ENCODE measurements at regions not wholly inside any gene's neighbourhood (a gene's known extent, or its start where the extent isn't known, plus 50 kb on each side); places are given as distances from the start of the nearest gene placed in this dataset.

GRCh38 chr10:64529003-64529350, 1007.8 kb downstream of the REEP3 start:
- no peak for TF ChIP-seq CTCF (IDR thresholded peaks at IDR 0.05; ENCODE audit: insufficient read depth, low read length, poor library complexity, severe bottlenecking)
- H3K27me3 ChIP-seq (ENCODE audit: control insufficient read depth, insufficient read depth, low read length), result no peaks in the 10 kb centered on the region
- no peaks in the 10 kb centered on the region for H3K36me3 ChIP-seq (ENCODE audit: control insufficient read depth, insufficient read depth, low read length)
- no peak for DNase-seq (ENCODE audit: low read depth)
- H3K4me3 ChIP-seq (ENCODE audit: low read depth, low read length), result no peak overlapping the region

GRCh38 chr10:64534616-64535015, 1013.4 kb downstream of the REEP3 start:
- DNase-seq (ENCODE audit: low read depth), result no peak
- no peaks in the 10 kb centered on the region for H3K27me3 ChIP-seq (ENCODE audit: control insufficient read depth, insufficient read depth, low read length)
- no peaks in the 10 kb centered on the region for H3K36me3 ChIP-seq (ENCODE audit: control insufficient read depth, insufficient read depth, low read length)
- no peak overlapping the region for H3K4me3 ChIP-seq (ENCODE audit: low read depth, low read length)
- TF ChIP-seq CTCF (IDR thresholded peaks at IDR 0.05; ENCODE audit: insufficient read depth, low read length, poor library complexity, severe bottlenecking), result no peak

- Histone ChIP-seq H3K4me3 (ENCODE audit: low read depth, low read length) (no peak overlapping the region), H3K36me3 (ENCODE audit: control insufficient read depth, insufficient read depth, low read length) (no peaks in the 10 kb centered on the region), H3K27me3 (ENCODE audit: control insufficient read depth, insufficient read depth, low read length) (no peaks in the 10 kb centered on the region)
- no peak for DNase-seq (ENCODE audit: low read depth)
- no peak for TF ChIP-seq CTCF (IDR thresholded peaks at IDR 0.05; ENCODE audit: insufficient read depth, low read length, poor library complexity, severe bottlenecking)
Observed at GRCh38 chr10:64535131-64535867, 1014.1 kb downstream of the REEP3 start.

DNA sequence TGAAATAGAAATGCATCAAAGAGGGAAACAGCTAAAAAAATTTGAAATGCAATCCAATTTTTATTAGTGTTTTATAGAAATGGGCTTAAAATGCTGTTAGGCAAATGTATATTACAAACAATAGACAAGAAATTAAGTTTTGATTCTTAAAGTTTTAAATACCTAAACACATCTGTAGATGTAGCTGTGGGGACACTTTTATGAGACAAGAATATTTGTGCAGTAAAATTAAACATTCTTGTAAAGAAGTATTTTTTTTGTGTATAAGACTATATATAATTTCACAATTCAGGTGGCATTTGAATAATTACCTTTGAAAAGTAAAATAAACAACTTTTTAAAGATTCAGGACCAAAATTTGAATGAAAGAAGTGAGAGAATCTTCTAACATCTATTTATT, 1015.9 kb downstream of the REEP3 start:
- no peaks in the 10 kb centered on the region for H3K36me3 ChIP-seq (ENCODE audit: control insufficient read depth, insufficient read depth, low read length)
- DNase-seq (ENCODE audit: low read depth), result no peak
- no peak overlapping the region for H3K4me3 ChIP-seq (ENCODE audit: low read depth, low read length)
- TF ChIP-seq CTCF (IDR thresholded peaks at IDR 0.05; ENCODE audit: insufficient read depth, low read length, poor library complexity, severe bottlenecking), result no peak
- H3K27me3 ChIP-seq (ENCODE audit: control insufficient read depth, insufficient read depth, low read length), result no peaks in the 10 kb centered on the region

DNA sequence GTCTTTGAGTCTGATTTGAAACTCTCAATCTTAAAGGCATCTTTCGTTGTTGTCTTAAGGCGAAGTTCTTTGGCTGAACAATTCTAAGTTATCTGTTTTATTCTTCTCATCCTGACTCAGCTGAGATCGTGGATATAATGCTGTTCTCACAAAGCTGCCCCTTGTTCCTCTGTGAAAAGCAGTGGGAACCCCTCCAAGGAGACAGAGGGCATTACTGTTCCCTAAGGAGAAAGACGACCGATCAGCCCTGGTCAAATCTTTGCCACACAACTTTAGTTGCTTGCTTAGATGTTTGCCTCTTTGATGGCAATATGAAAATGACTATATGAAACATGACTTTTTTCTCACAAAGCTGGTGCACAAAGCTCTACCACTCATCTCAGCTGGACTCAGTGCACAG, 1016.7 kb downstream of the REEP3 start:
- Histone ChIP-seq H3K4me3 (ENCODE audit: low read depth, low read length) (no peak overlapping the region), H3K36me3 (ENCODE audit: control insufficient read depth, insufficient read depth, low read length) (no peaks in the 10 kb centered on the region), H3K27me3 (ENCODE audit: control insufficient read depth, insufficient read depth, low read length) (no peaks in the 10 kb centered on the region)
- DNase-seq (ENCODE audit: low read depth), result no peak
- TF ChIP-seq CTCF (IDR thresholded peaks at IDR 0.05; ENCODE audit: insufficient read depth, low read length, poor library complexity, severe bottlenecking), result no peak

DNA sequence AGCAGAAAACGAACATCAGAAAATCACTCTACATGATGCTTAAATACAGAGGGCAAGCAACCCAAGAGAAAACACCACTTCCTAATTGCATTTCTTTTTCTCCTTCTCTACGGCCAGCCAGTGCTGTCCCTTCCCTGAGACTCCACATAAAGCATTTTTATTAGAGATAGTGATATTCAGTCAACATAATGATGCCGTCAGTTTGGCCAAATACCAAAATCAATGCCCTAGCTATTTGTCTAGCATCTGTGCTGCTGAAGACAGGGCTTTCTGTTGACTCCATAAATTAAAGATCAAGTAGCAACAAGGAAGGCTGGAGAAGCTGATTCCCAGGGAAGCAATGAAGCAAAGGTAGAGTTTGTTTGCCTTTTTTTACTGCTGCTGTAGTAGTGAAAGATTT, 1024.9 kb downstream of the REEP3 start:
- no peak for TF ChIP-seq CTCF (IDR thresholded peaks at IDR 0.05; ENCODE audit: insufficient read depth, low read length, poor library complexity, severe bottlenecking)
- no peak for DNase-seq (ENCODE audit: low read depth)
- Histone ChIP-seq H3K27me3 (ENCODE audit: control insufficient read depth, insufficient read depth, low read length) (no peaks in the 10 kb centered on the region), H3K36me3 (ENCODE audit: control insufficient read depth, insufficient read depth, low read length) (no peaks in the 10 kb centered on the region), H3K4me3 (ENCODE audit: low read depth, low read length) (no peak overlapping the region)

All from kidney epithelial cell (primary cell).